ENCODE measurements at regions not wholly inside any gene's neighbourhood (a gene's known extent, or its start where the extent isn't known, plus 50 kb on each side); places are given as distances from the start of the nearest gene placed in this dataset.
A peak's percentile ranks its signal among the peaks of the same experiment; 100 is the strongest.

GRCh38 chr3:43894176-43895049, 203.7 kb downstream of the ABHD5 start:
- Mint-ChIP-seq H3K9me3 (no peaks in the 10 kb centered on the region), H3K36me3 (ENCODE audit: insufficient read depth in 2 of 2) (no peaks in the 10 kb centered on the region), H3K4me1 (ENCODE audit: low read depth) (peaks cover 4% of the 10 kb centered on the region), H3K27ac (no peak overlapping the region), H3K27me3 (ENCODE audit: low read depth) (peaks cover 51% of the 10 kb centered on the region), H3K4me3 (peak overlapping the region; percentile 83 to 87)
- peak; percentile 79 to 84 for ATAC-seq (replicated peaks in 1 of 2)
- DNase-seq: peak; percentile 27 to 33

- peak overlapping the region in 1 of 2 donors; percentile 87 for H3K4me3 Mint-ChIP-seq
- ATAC-seq (replicated peaks in 1 of 2) (no peak), DNase-seq (no peak)
- no peak overlapping the region for H3K27ac Mint-ChIP-seq
- peaks cover 51% of the 10 kb centered on the region for H3K27me3 Mint-ChIP-seq (ENCODE audit: low read depth)
- H3K9me3 Mint-ChIP-seq: no peaks in the 10 kb centered on the region
- peaks cover 4% of the 10 kb centered on the region for H3K4me1 Mint-ChIP-seq (ENCODE audit: low read depth)
- peaks cover 0 to 2% of the 10 kb centered on the region in 2 donors for H3K36me3 Mint-ChIP-seq (ENCODE audit: insufficient read depth in 2 of 2)
Observed at GRCh38 chr3:43895573-43895972, 204.8 kb downstream of the ABHD5 start.

GRCh38 chr3:43902415-43902814, 211.7 kb downstream of the ABHD5 start:
- Mint-ChIP-seq H3K36me3 (ENCODE audit: insufficient read depth in 2 of 2) (peaks cover 0 to 2% of the 10 kb centered on the region in 2 donors), H3K27me3 (ENCODE audit: low read depth) (peaks cover 33% of the 10 kb centered on the region), H3K4me1 (ENCODE audit: low read depth) (no peaks in the 10 kb centered on the region), H3K4me3 (no peak overlapping the region), H3K9me3 (no peaks in the 10 kb centered on the region), H3K27ac (no peak overlapping the region)
- no peak for DNase-seq
- ATAC-seq (replicated peaks in 1 of 2): no peak

DNA sequence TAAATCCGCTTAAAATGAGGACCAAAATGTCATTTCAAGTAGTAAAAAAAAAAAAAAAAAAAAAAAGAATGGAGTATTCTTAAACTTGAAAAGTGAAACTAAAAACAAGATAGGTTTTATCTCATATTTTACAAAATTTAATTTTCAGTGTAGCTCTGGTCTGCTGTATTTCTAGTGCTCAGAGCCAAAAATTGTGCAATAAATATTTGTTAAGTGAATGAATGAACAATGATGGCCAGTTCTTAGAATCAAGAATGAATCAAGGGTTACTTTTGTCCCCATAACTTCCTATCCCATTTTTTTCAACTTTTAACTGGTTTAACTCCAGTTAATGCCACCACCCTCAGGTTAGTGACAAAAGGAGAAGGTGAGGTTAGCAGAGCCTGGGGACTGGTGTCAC, 214.4 kb downstream of the ABHD5 start:
- no peaks in the 10 kb centered on the region for H3K9me3 Mint-ChIP-seq
- ATAC-seq (replicated peaks in 1 of 2) (no peak), DNase-seq (no peak)
- H3K27me3 Mint-ChIP-seq (ENCODE audit: low read depth): peaks cover 23% of the 10 kb centered on the region
- peaks cover 0 to 2% of the 10 kb centered on the region in 2 donors for H3K36me3 Mint-ChIP-seq (ENCODE audit: insufficient read depth in 2 of 2)
- no peak overlapping the region for H3K4me3 Mint-ChIP-seq
- no peaks in the 10 kb centered on the region for H3K4me1 Mint-ChIP-seq (ENCODE audit: low read depth)
- no peak overlapping the region for H3K27ac Mint-ChIP-seq

GRCh38 chr3:43906849-43907507, 216.2 kb downstream of the ABHD5 start:
- no peaks in the 10 kb centered on the region for H3K4me1 Mint-ChIP-seq (ENCODE audit: low read depth)
- H3K36me3 Mint-ChIP-seq (ENCODE audit: insufficient read depth in 2 of 2): no peaks in the 10 kb centered on the region
- no peak overlapping the region for H3K27ac Mint-ChIP-seq
- no peak overlapping the region for H3K4me3 Mint-ChIP-seq
- H3K9me3 Mint-ChIP-seq: no peaks in the 10 kb centered on the region
- H3K27me3 Mint-ChIP-seq (ENCODE audit: low read depth): peaks cover 23% of the 10 kb centered on the region
- ATAC-seq (replicated peaks in 1 of 2): no peak
- DNase-seq: no peak

DNA sequence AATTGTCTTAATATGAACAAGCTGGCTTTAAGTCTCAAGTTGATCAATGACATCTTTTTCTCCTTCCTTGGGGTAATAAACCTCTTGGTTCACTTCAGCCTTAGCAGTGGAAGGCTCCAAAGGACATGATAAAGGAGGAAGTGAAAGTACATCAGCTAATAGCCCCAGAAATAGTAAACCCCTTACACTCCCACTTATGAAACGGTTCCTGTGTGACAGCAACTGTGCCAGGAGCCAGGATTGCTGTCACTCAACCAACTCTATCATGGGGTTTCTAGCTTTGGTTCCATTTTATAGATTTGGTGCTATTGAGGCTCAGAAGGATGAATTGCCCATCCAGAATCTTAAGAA, 216.7 kb downstream of the ABHD5 start:
- Mint-ChIP-seq H3K4me1 (ENCODE audit: low read depth) (no peaks in the 10 kb centered on the region), H3K36me3 (ENCODE audit: insufficient read depth in 2 of 2) (no peaks in the 10 kb centered on the region), H3K9me3 (no peaks in the 10 kb centered on the region), H3K27ac (no peak overlapping the region), H3K27me3 (ENCODE audit: low read depth) (peaks cover 18% of the 10 kb centered on the region), H3K4me3 (no peak overlapping the region)
- ATAC-seq (replicated peaks in 1 of 2) (no peak), DNase-seq (no peak)

- ATAC-seq (replicated peaks in 1 of 2) (no peak), DNase-seq (no peak)
- no peaks in the 10 kb centered on the region for H3K9me3 Mint-ChIP-seq
- no peak overlapping the region for H3K27ac Mint-ChIP-seq
- peaks cover 18% of the 10 kb centered on the region for H3K27me3 Mint-ChIP-seq (ENCODE audit: low read depth)
- H3K4me3 Mint-ChIP-seq: no peak overlapping the region
- no peaks in the 10 kb centered on the region for H3K4me1 Mint-ChIP-seq (ENCODE audit: low read depth)
- H3K36me3 Mint-ChIP-seq (ENCODE audit: insufficient read depth in 2 of 2): no peaks in the 10 kb centered on the region
Observed at GRCh38 chr3:43908456-43908855, 217.7 kb downstream of the ABHD5 start.

DNA sequence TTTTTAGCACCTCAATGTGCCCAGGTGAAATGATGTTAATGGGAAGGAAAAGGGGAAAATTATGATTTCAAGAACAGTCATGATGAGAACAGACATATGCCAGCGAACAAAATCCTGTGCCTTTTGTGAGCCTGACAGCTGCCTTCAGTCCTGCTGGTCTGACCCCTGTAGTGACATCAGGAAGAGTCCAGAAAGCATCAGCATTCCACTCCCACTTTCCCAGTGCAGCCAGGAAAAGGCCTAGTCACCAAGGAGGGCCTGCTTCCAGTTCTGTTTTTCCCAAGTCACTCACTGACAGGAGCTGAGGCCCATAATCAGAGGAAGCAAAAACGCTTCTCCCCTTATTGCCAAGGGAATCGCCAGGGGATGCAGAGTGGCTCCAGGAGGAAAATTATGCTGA, 218.4 kb downstream of the ABHD5 start:
- H3K9me3 Mint-ChIP-seq: no peaks in the 10 kb centered on the region
- no peaks in the 10 kb centered on the region for H3K36me3 Mint-ChIP-seq (ENCODE audit: insufficient read depth in 2 of 2)
- DNase-seq (no peak), ATAC-seq (replicated peaks in 1 of 2) (no peak)
- peaks cover 17% of the 10 kb centered on the region for H3K27me3 Mint-ChIP-seq (ENCODE audit: low read depth)
- no peak overlapping the region for H3K27ac Mint-ChIP-seq
- H3K4me3 Mint-ChIP-seq: no peak overlapping the region
- H3K4me1 Mint-ChIP-seq (ENCODE audit: low read depth): peaks cover 4% of the 10 kb centered on the region

DNA sequence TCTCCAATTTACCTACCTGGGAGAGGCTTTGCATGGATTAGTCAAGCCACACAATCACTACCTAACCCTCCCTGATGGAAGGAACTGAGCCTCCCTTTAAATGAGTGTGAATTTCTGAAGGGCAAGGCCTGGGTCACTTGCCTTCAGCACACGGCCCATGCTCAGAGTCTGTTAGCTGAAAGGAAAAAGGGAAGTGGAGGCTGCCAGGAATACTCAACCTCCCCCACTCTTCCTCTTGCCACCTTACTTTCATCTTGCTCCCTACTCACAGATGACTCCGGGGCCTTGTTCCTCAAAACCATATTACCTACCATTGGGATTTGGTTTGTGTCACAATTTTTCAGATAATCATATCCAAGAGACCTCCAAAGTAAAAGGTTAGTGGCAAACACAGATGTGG, 220.0 kb downstream of the ABHD5 start:
- no peaks in the 10 kb centered on the region for H3K36me3 Mint-ChIP-seq (ENCODE audit: insufficient read depth in 2 of 2)
- no peak overlapping the region for H3K4me3 Mint-ChIP-seq
- ATAC-seq (replicated peaks in 1 of 2) (no peak), DNase-seq (no peak)
- peaks cover 21% of the 10 kb centered on the region for H3K27me3 Mint-ChIP-seq (ENCODE audit: low read depth)
- peaks cover 4% of the 10 kb centered on the region for H3K4me1 Mint-ChIP-seq (ENCODE audit: low read depth)
- no peaks in the 10 kb centered on the region for H3K9me3 Mint-ChIP-seq
- H3K27ac Mint-ChIP-seq: no peak overlapping the region

DNA sequence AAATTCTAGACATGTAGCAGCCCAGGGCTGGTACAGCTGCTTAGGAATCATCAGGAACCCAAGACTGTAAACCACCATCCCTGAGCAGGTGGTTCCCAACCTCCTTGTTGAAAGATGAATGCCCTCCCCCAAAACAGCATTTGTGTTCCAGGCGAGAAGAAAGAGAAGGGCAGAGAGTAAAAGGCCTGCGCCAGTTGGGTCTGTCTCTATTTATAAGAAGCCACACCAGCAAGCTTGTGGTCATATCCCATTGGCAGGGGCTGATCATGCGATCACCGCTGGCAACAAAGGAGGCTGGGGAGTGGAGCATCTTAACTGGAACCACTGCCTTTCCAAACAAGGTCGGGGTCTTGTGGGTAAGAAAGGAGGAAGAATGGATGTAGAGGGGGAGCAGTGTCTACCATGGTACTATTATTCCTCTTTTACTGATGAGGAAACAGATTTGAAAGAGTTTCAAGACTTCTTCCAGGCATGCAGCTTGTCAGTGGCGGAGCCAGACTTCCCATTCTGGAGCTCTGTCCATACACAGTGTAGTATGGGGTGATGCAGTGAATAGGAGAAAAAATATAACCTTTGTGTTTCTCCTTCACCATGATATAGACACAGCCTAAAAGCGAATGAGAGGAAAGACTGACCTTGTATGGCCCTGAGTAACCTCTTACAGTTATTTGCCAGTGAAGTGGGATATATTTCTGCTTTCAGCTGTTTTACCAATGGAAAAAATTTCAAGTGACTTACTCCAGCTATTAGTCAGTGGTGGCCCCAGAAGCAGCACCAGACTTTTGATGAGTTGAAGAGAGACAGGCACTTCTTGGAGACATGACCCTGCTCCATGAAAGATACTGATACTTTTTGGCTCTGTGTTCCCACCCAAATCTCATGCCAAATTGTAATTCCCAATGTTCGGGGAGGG, 222.6 kb downstream of the ABHD5 start:
- H3K36me3 Mint-ChIP-seq (ENCODE audit: insufficient read depth in 2 of 2): no peaks in the 10 kb centered on the region
- no peak overlapping the region for H3K27ac Mint-ChIP-seq
- no peaks in the 10 kb centered on the region for H3K9me3 Mint-ChIP-seq
- H3K27me3 Mint-ChIP-seq (ENCODE audit: low read depth): peaks cover 19% of the 10 kb centered on the region
- no peak for DNase-seq
- H3K4me1 Mint-ChIP-seq (ENCODE audit: low read depth): peaks cover 4% of the 10 kb centered on the region
- ATAC-seq (replicated peaks in 1 of 2): peak in 1 of 2 donors; percentile 15
- no peak overlapping the region for H3K4me3 Mint-ChIP-seq

GRCh38 chr3:43914269-43914668, 223.5 kb downstream of the ABHD5 start:
- Mint-ChIP-seq H3K4me1 (ENCODE audit: low read depth) (peaks cover 4% of the 10 kb centered on the region), H3K36me3 (ENCODE audit: insufficient read depth in 2 of 2) (no peaks in the 10 kb centered on the region), H3K9me3 (no peaks in the 10 kb centered on the region), H3K27me3 (ENCODE audit: low read depth) (peaks cover 19% of the 10 kb centered on the region), H3K27ac (no peak overlapping the region), H3K4me3 (no peak overlapping the region)
- DNase-seq: no peak
- no peak for ATAC-seq (replicated peaks in 1 of 2)

- Mint-ChIP-seq H3K4me3 (no peak overlapping the region), H3K27ac (no peak overlapping the region), H3K4me1 (ENCODE audit: low read depth) (peaks cover 4% of the 10 kb centered on the region), H3K9me3 (no peaks in the 10 kb centered on the region), H3K36me3 (ENCODE audit: insufficient read depth in 2 of 2) (no peaks in the 10 kb centered on the region), H3K27me3 (ENCODE audit: low read depth) (peaks cover 25% of the 10 kb centered on the region)
- ATAC-seq (replicated peaks in 1 of 2) (no peak), DNase-seq (no peak)
Observed at GRCh38 chr3:43915546-43915945, 224.8 kb downstream of the ABHD5 start.

DNA sequence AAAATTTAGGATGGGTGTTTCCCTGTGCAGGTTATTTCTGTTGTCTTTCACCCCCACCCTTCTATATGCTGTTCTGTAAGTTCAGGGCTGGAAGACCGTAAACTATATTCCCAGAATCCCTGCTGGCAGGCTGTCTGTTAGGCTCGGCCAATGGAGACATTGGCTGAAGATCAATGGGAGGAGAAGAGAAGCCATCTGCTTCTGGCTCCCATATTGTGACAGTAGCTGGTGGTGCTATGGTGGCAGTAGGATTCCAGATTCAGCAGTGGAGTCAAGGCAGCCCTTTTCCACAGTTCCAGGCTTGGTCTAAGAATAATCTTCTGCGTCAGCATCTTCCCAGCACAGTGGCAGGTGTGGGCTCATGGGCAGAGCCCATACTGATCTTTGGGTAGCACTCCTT, 226.6 kb downstream of the ABHD5 start:
- Mint-ChIP-seq H3K4me1 (ENCODE audit: low read depth) (peaks cover 4% of the 10 kb centered on the region), H3K9me3 (no peaks in the 10 kb centered on the region), H3K27ac (no peak overlapping the region), H3K4me3 (no peak overlapping the region), H3K27me3 (ENCODE audit: low read depth) (peaks cover 36% of the 10 kb centered on the region), H3K36me3 (ENCODE audit: insufficient read depth in 2 of 2) (no peaks in the 10 kb centered on the region)
- DNase-seq (no peak), ATAC-seq (replicated peaks in 1 of 2) (no peak)

Measured in activated T-cell treated with anti-CD3 and anti-CD28 coated beads, Interleukin-2, amount 50 U/mL, for 72 hours (primary cell).